ENCODE measurements at regions not wholly inside any gene's neighbourhood (a gene's known extent, or its start where the extent isn't known, plus 50 kb on each side); places are given as distances from the start of the nearest gene placed in this dataset.

- TF ChIP-seq CTCF (IDR thresholded peaks at IDR 0.05) (no peak), POLR2A (IDR thresholded peaks at IDR 0.05) (no peak)
These were observed 122.6 kb upstream of the TWIST2 start for GRCh38 chr2:238725298-238725697.
